NCI-H1694 treated with DMSO at 0.1 percent for 48 hours (cell line): ENCODE measurements at regions not wholly inside any gene's neighbourhood (a gene's known extent, or its start where the extent isn't known, plus 50 kb on each side); places are given as distances from the start of the nearest gene placed in this dataset.
"Not testable (repeated sequence)": the region's sequence is repeated elsewhere in the genome, so short reads cannot be mapped to it uniquely, and the experiment has no call there.

Experiments
- DNase-seq: peaks from one replicate; lab custom pipeline; 2025; lab: John Stamatoyannopoulos, UW

- no peak for DNase-seq
Observed at GRCh38 chr7:110483553-110483952, 607.4 kb upstream of the LRRN3 start.

- DNase-seq = no peak
Observed at GRCh38 chr7:110484356-110484755, 606.6 kb upstream of the LRRN3 start.

GRCh38 chr7:110486549-110486948 lies 604.4 kb upstream of the LRRN3 start:
- no peak for DNase-seq

GRCh38 chr7:110502888-110503465 lies 588.0 kb upstream of the LRRN3 start:
- DNase-seq = no peak

GRCh38 chr7:110507369-110507768 lies 583.6 kb upstream of the LRRN3 start:
- no peak for DNase-seq

GRCh38 chr7:110507832-110508231 lies 583.1 kb upstream of the LRRN3 start:
- no peak for DNase-seq

GRCh38 chr7:110514975-110515551 lies 575.9 kb upstream of the LRRN3 start:
- peak; percentile 56 for DNase-seq

- DNase-seq = no peak
Observed at GRCh38 chr7:110519851-110520250, 571.1 kb upstream of the LRRN3 start.

- DNase-seq = no peak
Observed at GRCh38 chr7:110521357-110521911, 569.5 kb upstream of the LRRN3 start.

GRCh38 chr7:110522061-110522760 lies 568.7 kb upstream of the LRRN3 start:
- DNase-seq = peak; percentile 97

GRCh38 chr7:110522761-110523200 lies 568.1 kb upstream of the LRRN3 start:
- DNase-seq = peak; percentile 93

- no peak for DNase-seq
Observed at GRCh38 chr7:110529175-110529574, 561.8 kb upstream of the LRRN3 start.

GRCh38 chr7:110531186-110531585 lies 559.7 kb upstream of the LRRN3 start:
- DNase-seq = no peak

- DNase-seq = peak; percentile 64
Observed at GRCh38 chr7:110534241-110534931, 556.5 kb upstream of the LRRN3 start.

- DNase-seq = no peak
Observed at GRCh38 chr7:110539216-110539615, 551.7 kb upstream of the LRRN3 start.

- no peak for DNase-seq
Observed at GRCh38 chr7:110541962-110542361, 549.0 kb upstream of the LRRN3 start.

GRCh38 chr7:110544194-110544593 lies 546.7 kb upstream of the LRRN3 start:
- DNase-seq = no peak

GRCh38 chr7:110548372-110548771 lies 542.6 kb upstream of the LRRN3 start:
- DNase-seq = no peak

- no peak for DNase-seq
Observed at GRCh38 chr7:110557136-110557535, 533.8 kb upstream of the LRRN3 start.

GRCh38 chr7:110563286-110563685 lies 527.6 kb upstream of the LRRN3 start:
- not testable (repeated sequence) for DNase-seq

GRCh38 chr7:110564246-110564645 lies 526.7 kb upstream of the LRRN3 start:
- peak; percentile 80 for DNase-seq

- DNase-seq = no peak
Observed at GRCh38 chr7:110568388-110568787, 522.5 kb upstream of the LRRN3 start.

GRCh38 chr7:110568932-110569331 lies 522.0 kb upstream of the LRRN3 start:
- no peak for DNase-seq
